ENCODE measurements at regions not wholly inside any gene's neighbourhood (a gene's known extent, or its start where the extent isn't known, plus 50 kb on each side); places are given as distances from the start of the nearest gene placed in this dataset.

GRCh38 chr5:142446960-142447279 lies 122.1 kb upstream of the SPRY4 start:
- no peak for DNase-seq
- no peak for ATAC-seq
- H3K27ac Mint-ChIP-seq: no peak overlapping the region
- ChIA-PET POLR2A (no interaction called here), CTCF (no interaction called here)
- H3K27me3 Mint-ChIP-seq: no peaks in the 10 kb centered on the region
- intact Hi-C loops (cut with DNase I, micrococcal nuclease): loop anchor here in 1 of 2 experiments (10.0 kb wide), 1 partner anchor 292 kb away; no protein-coding TSS in a partner anchor
- peaks cover 10% of the 10 kb centered on the region for H3K4me1 Mint-ChIP-seq
- no peak overlapping the region for H3K4me3 Mint-ChIP-seq
- peaks cover 10% of the 10 kb centered on the region for H3K9me3 Mint-ChIP-seq (ENCODE audit: low read depth)
- H3K36me3 Mint-ChIP-seq (ENCODE audit: low read depth): peaks cover 7% of the 10 kb centered on the region

GRCh38 chr5:142446131-142446959 lies 121.5 kb upstream of the SPRY4 start:
- POLR2A ChIA-PET: no interaction called here
- intact Hi-C loops (cut with DNase I, micrococcal nuclease): loop anchor here in 1 of 2 experiments (10.0 kb wide), 1 partner anchor 292 kb away; no protein-coding TSS in a partner anchor
- Mint-ChIP-seq H3K4me3 (no peak overlapping the region), H3K27me3 (no peaks in the 10 kb centered on the region), H3K9me3 (ENCODE audit: low read depth) (peaks cover 10% of the 10 kb centered on the region), H3K4me1 (peaks cover 16% of the 10 kb centered on the region), H3K36me3 (ENCODE audit: low read depth) (peaks cover 7% of the 10 kb centered on the region), H3K27ac (no peak overlapping the region)
- CTCF ChIA-PET: no interaction called here
- DNase-seq: no peak
- ATAC-seq: no peak

GRCh38 chr5:142445266-142445665 lies 120.4 kb upstream of the SPRY4 start:
- ChIA-PET CTCF (interaction anchor here (0.7 kb wide), 1 partner anchor 753 kb away, joined by 3 read pairs; no protein-coding TSS in a partner anchor), POLR2A (no interaction called here)
- intact Hi-C loops (cut with DNase I, micrococcal nuclease): loop anchor here in 1 of 2 experiments (10.0 kb wide), 1 partner anchor 290 kb away; no protein-coding TSS in a partner anchor
- ATAC-seq: no peak
- no peak for DNase-seq
- Mint-ChIP-seq H3K27ac (no peak overlapping the region), H3K36me3 (ENCODE audit: low read depth) (no peaks in the 10 kb centered on the region), H3K4me1 (peaks cover 19% of the 10 kb centered on the region), H3K9me3 (ENCODE audit: low read depth) (peaks cover 3% of the 10 kb centered on the region), H3K27me3 (no peaks in the 10 kb centered on the region), H3K4me3 (no peak overlapping the region)

- no peak overlapping the region for H3K4me3 Mint-ChIP-seq
- H3K9me3 Mint-ChIP-seq (ENCODE audit: low read depth): no peaks in the 10 kb centered on the region
- DNase-seq (peak; percentile 53), ATAC-seq (peak; percentile 70)
- no peaks in the 10 kb centered on the region for H3K36me3 Mint-ChIP-seq (ENCODE audit: low read depth)
- POLR2A ChIA-PET: no interaction called here
- H3K4me1 Mint-ChIP-seq: peaks cover 19% of the 10 kb centered on the region
- CTCF ChIA-PET: interaction anchor here (0.6 kb wide), 1 partner anchor 100 kb away, joined by 4 read pairs; no protein-coding TSS in a partner anchor
- H3K27ac Mint-ChIP-seq: no peak overlapping the region
- intact Hi-C loops (cut with DNase I, micrococcal nuclease): loop anchor here (5.0 to 10.0 kb wide), 2 partner anchors 287 to 289 kb away; no protein-coding TSS in a partner anchor
- no peaks in the 10 kb centered on the region for H3K27me3 Mint-ChIP-seq
Measured at GRCh38 chr5:142441616-142442015, 116.8 kb upstream of the SPRY4 start.

GRCh38 chr5:142439207-142439860 lies 114.5 kb upstream of the SPRY4 start:
- ChIA-PET CTCF (interaction anchor here (0.7 to 1.4 kb wide), 3 partner anchors 10 to 561 kb away, joined by 3 to 4 read pairs (median 3); no protein-coding TSS in a partner anchor), POLR2A (interaction anchor here (0.6 kb wide), 1 partner anchor 99 kb away, joined by 5 read pairs; no protein-coding TSS in a partner anchor)
- no peaks in the 10 kb centered on the region for H3K27me3 Mint-ChIP-seq
- H3K4me3 Mint-ChIP-seq: no peak overlapping the region
- no peaks in the 10 kb centered on the region for H3K9me3 Mint-ChIP-seq (ENCODE audit: low read depth)
- peaks cover 12% of the 10 kb centered on the region for H3K4me1 Mint-ChIP-seq
- no peaks in the 10 kb centered on the region for H3K36me3 Mint-ChIP-seq (ENCODE audit: low read depth)
- ATAC-seq (no peak), DNase-seq (no peak)
- H3K27ac Mint-ChIP-seq: no peak overlapping the region
- intact Hi-C loops (cut with DNase I, micrococcal nuclease): loop anchor here in 1 of 2 experiments (10.0 kb wide), 1 partner anchor 115 kb away; the partner anchor contains the start of gene SPRY4

- ATAC-seq: no peak
- no peak overlapping the region for H3K27ac Mint-ChIP-seq
- DNase-seq: no peak
- ChIA-PET CTCF (interaction anchor here (0.9 to 1.4 kb wide), 2 partner anchors 9 to 560 kb away, joined by 3 read pairs; no protein-coding TSS in a partner anchor), POLR2A (interaction anchor here (0.6 to 0.7 kb wide), 2 partner anchors 98 to 107 kb away, joined by 3 to 5 read pairs; no protein-coding TSS in a partner anchor)
- H3K4me1 Mint-ChIP-seq: peaks cover 17% of the 10 kb centered on the region
- H3K27me3 Mint-ChIP-seq: no peaks in the 10 kb centered on the region
- H3K4me3 Mint-ChIP-seq: no peak overlapping the region
- H3K9me3 Mint-ChIP-seq (ENCODE audit: low read depth): no peaks in the 10 kb centered on the region
- intact Hi-C loops (cut with DNase I, micrococcal nuclease): loop anchor here in 1 of 2 experiments (10.0 kb wide), 1 partner anchor 114 kb away; the partner anchor contains the start of gene SPRY4
- H3K36me3 Mint-ChIP-seq (ENCODE audit: low read depth): no peaks in the 10 kb centered on the region
Measured at GRCh38 chr5:142438573-142438972, 113.8 kb upstream of the SPRY4 start.

- H3K9me3 Mint-ChIP-seq (ENCODE audit: low read depth): no peaks in the 10 kb centered on the region
- ChIA-PET CTCF (no interaction called here), POLR2A (no interaction called here)
- intact Hi-C loops (cut with DNase I, micrococcal nuclease): loop anchor here in 1 of 2 experiments (10.0 kb wide), 1 partner anchor 113 kb away; the partner anchor contains the start of gene SPRY4
- H3K4me1 Mint-ChIP-seq: peaks cover 28% of the 10 kb centered on the region
- H3K4me3 Mint-ChIP-seq: no peak overlapping the region
- DNase-seq (no peak), ATAC-seq (no peak)
- H3K27ac Mint-ChIP-seq: no peak overlapping the region
- H3K36me3 Mint-ChIP-seq (ENCODE audit: low read depth): no peaks in the 10 kb centered on the region
- H3K27me3 Mint-ChIP-seq: no peaks in the 10 kb centered on the region
Measured at GRCh38 chr5:142437563-142437962, 112.7 kb upstream of the SPRY4 start.

GRCh38 chr5:142435410-142436115 lies 110.7 kb upstream of the SPRY4 start:
- Mint-ChIP-seq H3K36me3 (ENCODE audit: low read depth) (no peaks in the 10 kb centered on the region), H3K27me3 (no peaks in the 10 kb centered on the region), H3K4me1 (peaks cover 31% of the 10 kb centered on the region), H3K27ac (no peak overlapping the region), H3K9me3 (ENCODE audit: low read depth) (no peaks in the 10 kb centered on the region), H3K4me3 (no peak overlapping the region)
- DNase-seq (no peak), ATAC-seq (no peak)
- ChIA-PET POLR2A (no interaction called here), CTCF (interaction anchor here (0.6 kb wide), 1 partner anchor 156 kb away, joined by 3 read pairs; no protein-coding TSS in a partner anchor)
- intact Hi-C loops (cut with DNase I, micrococcal nuclease): loop anchor here in 1 of 2 experiments (10.0 kb wide), 1 partner anchor 111 kb away; the partner anchor contains the start of gene SPRY4

- POLR2A ChIA-PET: no interaction called here
- DNase-seq (no peak), ATAC-seq (no peak)
- Mint-ChIP-seq H3K27ac (no peak overlapping the region), H3K9me3 (ENCODE audit: low read depth) (no peaks in the 10 kb centered on the region), H3K36me3 (ENCODE audit: low read depth) (no peaks in the 10 kb centered on the region), H3K4me3 (no peak overlapping the region), H3K27me3 (no peaks in the 10 kb centered on the region), H3K4me1 (peaks cover 37% of the 10 kb centered on the region)
- CTCF ChIA-PET: no interaction called here
- intact Hi-C loops (cut with DNase I, micrococcal nuclease): loop anchor here in 1 of 2 experiments (10.0 kb wide), 1 partner anchor 109 kb away; the partner anchor contains the start of gene SPRY4
Measured at GRCh38 chr5:142434322-142434612, 109.4 kb upstream of the SPRY4 start.

- Mint-ChIP-seq H3K9me3 (ENCODE audit: low read depth) (no peaks in the 10 kb centered on the region), H3K27me3 (no peaks in the 10 kb centered on the region), H3K36me3 (ENCODE audit: low read depth) (no peaks in the 10 kb centered on the region), H3K27ac (no peak overlapping the region), H3K4me3 (no peak overlapping the region), H3K4me1 (peaks cover 38% of the 10 kb centered on the region)
- ATAC-seq (no peak), DNase-seq (no peak)
- POLR2A ChIA-PET: interaction anchor here (0.7 to 0.8 kb wide), 2 partner anchors 13 to 66 kb away, joined by 3 to 7 read pairs; no protein-coding TSS in a partner anchor
- CTCF ChIA-PET: interaction anchor here (1.2 kb wide), 1 partner anchor 279 kb away, joined by 4 read pairs; no protein-coding TSS in a partner anchor
- intact Hi-C loops (cut with DNase I, micrococcal nuclease): loop anchor here (2.0 to 10.0 kb wide), 3 partner anchors 39 to 109 kb away; partner anchors contain the start of gene SPRY4 (in 1 of the 2)
Measured at GRCh38 chr5:142433526-142434321, 108.9 kb upstream of the SPRY4 start.
